Hepatocyte (in vitro differentiated cells): ENCODE measurements at regions not wholly inside any gene's neighbourhood (a gene's known extent, or its start where the extent isn't known, plus 50 kb on each side); places are given as distances from the start of the nearest gene placed in this dataset.

ENCODE experiments used
- DNase-seq: peaks from one replicate; pipeline ENCODE4 v3.0.0-alpha.2; 2016; ENCODE audit warnings: low spot score
- H2AFZ ChIP-seq: fragments of 200-600 bp; sonication (generic); 2 replicates; pipeline ENCODE4 v1.6.0; 2016; ENCODE audit warnings: antibody characterized with exemption, mild to moderate bottlenecking
- H3K27ac ChIP-seq: fragments of 200-600 bp; sonication (generic); 2 replicates; pipeline ENCODE4 v1.5.1; 2016; ENCODE audit warnings: mild to moderate bottlenecking
- H3K27me3 ChIP-seq: fragments of 200-600 bp; sonication (generic); 2 replicates; pipeline ENCODE4 v1.6.1; 2016
- H3K36me3 ChIP-seq: fragments of 200-600 bp; sonication (generic); replicated peaks from 2 replicates; pipeline ENCODE4 v1.5.1; 2016; ENCODE audit warnings: low read depth; ENCODE audit not compliant: insufficient read depth
- H3K4me1 ChIP-seq: fragments of 200-600 bp; sonication (generic); 2 replicates; pipeline ENCODE4 v1.5.1; 2016; ENCODE audit warnings: mild to moderate bottlenecking, moderate library complexity; ENCODE audit not compliant: insufficient read depth
- H3K4me2 ChIP-seq: fragments of 200-600 bp; sonication (generic); 2 replicates; pipeline ENCODE4 v1.6.0; 2016
- H3K4me3 ChIP-seq: fragments of 200-600 bp; sonication (generic); 2 replicates; pipeline ENCODE4 v1.5.1; 2016; ENCODE audit warnings: mild to moderate bottlenecking
- H3K79me2 ChIP-seq: fragments of 200-600 bp; sonication (generic); 2 replicates; pipeline ENCODE4 v1.6.0; 2017; ENCODE audit warnings: mild to moderate bottlenecking
- H3K9me2 ChIP-seq: fragments of 200-600 bp; sonication (generic); replicated peaks from 2 replicates; pipeline ENCODE4 v1.6.0; 2017; ENCODE audit warnings: mild to moderate bottlenecking; ENCODE audit not compliant: insufficient read depth
- H3K9me3 ChIP-seq: fragments of 200-600 bp; sonication (generic); 2 replicates; pipeline ENCODE4 v1.5.1; 2016; ENCODE audit warnings: low read depth, mild to moderate bottlenecking
- H4K20me1 ChIP-seq: fragments of 200-600 bp; sonication (generic); 2 replicates; pipeline ENCODE4 v1.6.0; 2016; ENCODE audit warnings: mild to moderate bottlenecking; ENCODE audit not compliant: insufficient read depth, poor library complexity, severe bottlenecking
- CTCF ChIP-seq: fragments of 200-600 bp; sonication (generic); IDR thresholded peaks from 2 replicates; pipeline ENCODE4 v1.5.1; 2016; ENCODE audit warnings: antibody characterized with exemption, mild to moderate bottlenecking; ENCODE audit not compliant: poor library complexity
- EZH2 ChIP-seq: fragments of 200-600 bp; sonication (generic); IDR thresholded peaks from 2 replicates; pipeline ENCODE4 v1.6.1; 2016; ENCODE audit warnings: antibody characterized with exemption, mild to moderate bottlenecking, borderline replicate concordance
- EZH2phosphoT487 ChIP-seq: fragments of 200-600 bp; sonication (generic); IDR thresholded peaks from one replicate; pipeline ENCODE4 v1.6.1; 2018; ENCODE audit warnings: antibody characterized with exemption, mild to moderate bottlenecking, low read depth, moderate library complexity; ENCODE audit not compliant: unreplicated experiment, severe bottlenecking
- WGBS: methylation state at CpG from one replicate; pipeline ENCODE4 v1.1.6; 2016; ENCODE audit warnings: low lambda C conversion rate; ENCODE audit errors: missing lambda C conversion rate; 5-methylcytosine and 5-hydroxymethylcytosine counted together

- Histone ChIP-seq H3K4me3 (no peak overlapping the region), H3K27me3 (no peaks in the 10 kb centered on the region)
Observed at GRCh38 chr4:135949931-135950330, 1582.4 kb downstream of the PCDH18 start.

GRCh38 chr4:135948797-135949196 lies 1583.5 kb downstream of the PCDH18 start:
- H4K20me1 ChIP-seq: no peaks in the 10 kb centered on the region
- no peak overlapping the region for H3K4me2 ChIP-seq
- H3K4me3 ChIP-seq: no peak overlapping the region
- no peak overlapping the region for H3K27ac ChIP-seq
- H3K9me2 ChIP-seq: no peaks in the 10 kb centered on the region
- no peaks in the 10 kb centered on the region for H3K27me3 ChIP-seq
- no peaks in the 10 kb centered on the region for H3K36me3 ChIP-seq
- H3K79me2 ChIP-seq: no peaks in the 10 kb centered on the region
- DNase-seq: no peak
- no peak for TF ChIP-seq EZH2
- no peak for TF ChIP-seq EZH2phosphoT487
- no peak for TF ChIP-seq CTCF
- H3K9me3 ChIP-seq: no peaks in the 10 kb centered on the region
- H2AFZ ChIP-seq: no peak overlapping the region
- H3K4me1 ChIP-seq: no peaks in the 10 kb centered on the region
- WGBS: 88% methylated on average over 1 of the region's 1 CpG

More at GRCh38 chr4:135949931-135950330, 1582.4 kb downstream of the PCDH18 start:
- no peaks in the 10 kb centered on the region for H3K79me2 ChIP-seq
- H3K4me2 ChIP-seq: no peak overlapping the region
- H3K9me3 ChIP-seq: no peaks in the 10 kb centered on the region
- 87% methylated on average over 3 of the region's 3 CpGs for WGBS
- no peaks in the 10 kb centered on the region for H3K4me1 ChIP-seq
- no peaks in the 10 kb centered on the region for H3K36me3 ChIP-seq
- H4K20me1 ChIP-seq: no peaks in the 10 kb centered on the region
- no peak for TF ChIP-seq EZH2
- no peak for TF ChIP-seq CTCF
- no peak for TF ChIP-seq EZH2phosphoT487
- H3K27ac ChIP-seq: no peak overlapping the region
- no peaks in the 10 kb centered on the region for H3K9me2 ChIP-seq
- DNase-seq: no peak
- H2AFZ ChIP-seq: no peak overlapping the region

- no peak for TF ChIP-seq CTCF
- TF ChIP-seq EZH2phosphoT487: no peak
- TF ChIP-seq EZH2: no peak
- Histone ChIP-seq H4K20me1 (no peaks in the 10 kb centered on the region), H3K4me3 (no peak overlapping the region), H3K27ac (no peak overlapping the region), H3K4me1 (no peaks in the 10 kb centered on the region), H3K9me3 (no peaks in the 10 kb centered on the region), H3K27me3 (no peaks in the 10 kb centered on the region), H3K4me2 (no peak overlapping the region), H3K9me2 (no peaks in the 10 kb centered on the region), H3K36me3 (no peaks in the 10 kb centered on the region), H3K79me2 (no peaks in the 10 kb centered on the region), H2AFZ (no peak overlapping the region)
- WGBS: 94% methylated on average over 2 of the region's 2 CpGs
- DNase-seq: no peak
Observed at GRCh38 chr4:135941671-135942070, 1590.6 kb downstream of the PCDH18 start.

GRCh38 chr4:135934026-135934425 lies 1598.3 kb downstream of the PCDH18 start:
- Histone ChIP-seq H3K4me1 (no peaks in the 10 kb centered on the region), H3K9me2 (no peaks in the 10 kb centered on the region), H3K4me2 (no peak overlapping the region), H3K4me3 (no peak overlapping the region), H3K27ac (no peak overlapping the region), H2AFZ (no peak overlapping the region), H3K9me3 (no peaks in the 10 kb centered on the region), H3K36me3 (no peaks in the 10 kb centered on the region), H3K79me2 (no peaks in the 10 kb centered on the region), H3K27me3 (no peaks in the 10 kb centered on the region), H4K20me1 (no peaks in the 10 kb centered on the region)
- no peak for TF ChIP-seq EZH2phosphoT487
- TF ChIP-seq EZH2: no peak
- no peak for TF ChIP-seq CTCF
- no peak for DNase-seq
- 75% methylated on average over 1 of the region's 1 CpG for WGBS
